HCT116 (cell line): ENCODE measurements at regions not wholly inside any gene's neighbourhood (a gene's known extent, or its start where the extent isn't known, plus 50 kb on each side); places are given as distances from the start of the nearest gene placed in this dataset.

Experiments
- ATAC-seq: fragments of 200-7000 bp; cut with Tn5 transposase; 2 replicates; pipeline ENCODE4 v1.9.1; 2020; ENCODE audit warnings: mild to moderate bottlenecking, moderate library complexity
- BruUV-seq: library from RNA; stranded (reverse); fragments of 400-500 nt; replicated peaks from 2 replicates; lab custom pipeline; 2021; lab: Mats Ljungman, UMichigan
- CTCF ChIA-PET: fragments of 300-600 bp; sonication (Branson Sonifier 250); formaldehyde crosslinking; loops from one replicate; lab custom pipeline; 2021; ENCODE audit warnings: antibody characterized with exemption; lab: Charles Lee
- POLR2A ChIA-PET: fragments of 300-600, 350-600 bp; sonication (Branson Sonifier 250); formaldehyde crosslinking; loops from one replicate; lab custom pipeline; 2021; ENCODE audit warnings: antibody characterized with exemption; lab: Charles Lee
- RAD21 ChIA-PET, 2 experiments: fragments of 300-600 bp; sonication (Branson Sonifier 250); formaldehyde crosslinking; loops; one replicate each; lab custom pipeline; 2023; ENCODE audit warnings: low total read pairs in 2 of 2; ENCODE audit not compliant: uncharacterized antibody in 2 of 2, unreplicated experiment in 2 of 2, low non-redundant PET in 1 of 2; lab: Charles Lee
- DNase-seq: peaks from one replicate; pipeline ENCODE4 v3.0.0-alpha.2; 2010; ENCODE audit warnings: low read depth, low spot score
- H2AFZ ChIP-seq: fragments of 200-600 bp; shearing (Covaris generic), sonication (generic); 2 replicates; pipeline ENCODE4 v1.6.1; 2017; ENCODE audit warnings: low read depth, mixed run types, mixed read lengths, antibody characterized with exemption, low read length; ENCODE audit not compliant: poor library complexity, severe bottlenecking
- H3K27ac ChIP-seq: 2 replicates; pipeline ENCODE4 v1.5.1; 2012; ENCODE audit warnings: low read depth, low read length
- H3K27me3 ChIP-seq: fragments of 200-600 bp; sonication (generic); 2 replicates; pipeline ENCODE4 v1.6.1; 2016; ENCODE audit warnings: mixed run types, low read length, mixed read lengths; ENCODE audit not compliant: insufficient read depth
- H3K36me3 ChIP-seq, 2 experiments: fragments of 200-500 bp in 1 of 2; fragments of 200-600 bp in 1 of 2; sonication (Bioruptor generic) in 1 of 2; sonication (generic) in 1 of 2; 2 replicates each; pipeline versions ENCODE4 v1.5.1 to v1.6.1; 2014 to 2016; ENCODE audit warnings: low read length in 2 of 2, inconsistent platforms in 1 of 2, mixed read lengths in 1 of 2, mixed run types in 1 of 2; ENCODE audit not compliant: insufficient read depth in 2 of 2, control insufficient read depth in 1 of 2
- H3K4me1 ChIP-seq, 2 experiments: fragments of 200-600 bp in 1 of 2; sonication (generic) in 1 of 2; 2 replicates each; pipeline versions ENCODE4 v1.5.1 to v1.6.1; 2012 to 2017; ENCODE audit warnings: low read length in 2 of 2, inconsistent platforms in 1 of 2, mild to moderate bottlenecking in 1 of 2, mixed read lengths in 1 of 2, mixed run types in 1 of 2, moderate library complexity in 1 of 2; ENCODE audit not compliant: insufficient read depth in 2 of 2, control insufficient read depth in 1 of 2
- H3K4me2 ChIP-seq: fragments of 200-600 bp; sonication (generic); 2 replicates; pipeline ENCODE4 v1.6.1; 2017; ENCODE audit warnings: mixed run types, low read length, mixed read lengths
- H3K4me3 ChIP-seq, 2 experiments: fragments of 200-600 bp in 1 of 2; sonication (generic) in 1 of 2; replicated peaks in 1 of 2; 2 replicates each; pipeline ENCODE4 v1.5.1; 2011 to 2016; ENCODE audit warnings: low read length in 2 of 2, control low read depth in 1 of 2, low read depth in 1 of 2, mild to moderate bottlenecking in 1 of 2, mixed read lengths in 1 of 2, mixed run types in 1 of 2
- H3K79me2 ChIP-seq: fragments of 200-600 bp; sonication (generic); 2 replicates; pipeline ENCODE4 v1.6.1; 2017; ENCODE audit warnings: mild to moderate bottlenecking, mixed run types, low read length, moderate library complexity, mixed read lengths; ENCODE audit not compliant: insufficient read depth
- H3K9ac ChIP-seq: fragments of 200-600 bp; sonication (generic); 2 replicates; pipeline ENCODE4 v1.6.1; 2016; ENCODE audit warnings: low read length, mixed read lengths
- H3K9me2 ChIP-seq: fragments of 200-600 bp; sonication (generic), shearing (Covaris generic); 2 replicates; pipeline ENCODE4 v1.6.1; 2017; ENCODE audit warnings: mixed run types, mild to moderate bottlenecking, moderate library complexity; ENCODE audit not compliant: insufficient read depth
- H3K9me3 ChIP-seq, 2 experiments: fragments of 200-500 bp in 1 of 2; fragments of 200-600 bp in 1 of 2; sonication (Bioruptor generic) in 1 of 2; sonication (generic) in 1 of 2; 2 replicates each; pipeline ENCODE4 v1.6.1; 2014 to 2017; ENCODE audit warnings: low read length in 2 of 2, mixed read lengths in 2 of 2, inconsistent platforms in 1 of 2, low read depth in 1 of 2, mild to moderate bottlenecking in 1 of 2, mixed run types in 1 of 2, moderate library complexity in 1 of 2; ENCODE audit not compliant: control insufficient read depth in 1 of 2, insufficient read depth in 1 of 2
- H4K20me1 ChIP-seq: fragments of 200-600 bp; sonication (generic), shearing (Covaris generic); 2 replicates; pipeline ENCODE4 v1.6.1; 2017; ENCODE audit warnings: mixed run types, mild to moderate bottlenecking, moderate library complexity; ENCODE audit not compliant: insufficient read depth
- ATF3 ChIP-seq: IDR thresholded peaks from 2 replicates; pipeline ENCODE4 v1.6.1; 2012
- CEBPB ChIP-seq: IDR thresholded peaks from 2 replicates; pipeline ENCODE4 v1.6.1; 2012; ENCODE audit warnings: low read depth
- EGR1 ChIP-seq: IDR thresholded peaks from 2 replicates; pipeline ENCODE4 v1.6.1; 2012; ENCODE audit warnings: low read depth
- EZH2phosphoT487 ChIP-seq: fragments of 200-600 bp; IDR thresholded peaks from 2 replicates; pipeline ENCODE4 v1.6.1; 2018; ENCODE audit warnings: antibody characterized with exemption, borderline replicate concordance
- JUND ChIP-seq: IDR thresholded peaks from 2 replicates; pipeline ENCODE4 v1.6.1; 2012
- POLR2AphosphoS5 ChIP-seq: IDR thresholded peaks from 2 replicates; pipeline ENCODE4 v1.6.1; 2011; ENCODE audit warnings: mild to moderate bottlenecking, low read depth, low read length, moderate library complexity
- RAD21 ChIP-seq: IDR thresholded peaks from 2 replicates; pipeline ENCODE4 v1.6.1; 2012; ENCODE audit warnings: low read depth, mild to moderate bottlenecking
- SIN3A ChIP-seq: IDR thresholded peaks from 2 replicates; pipeline ENCODE4 v1.6.1; 2012; ENCODE audit warnings: low read depth
- SP1 ChIP-seq: IDR thresholded peaks from 2 replicates; pipeline ENCODE4 v1.6.1; 2012; ENCODE audit warnings: low read depth
- SRF ChIP-seq: IDR thresholded peaks from 2 replicates; pipeline ENCODE4 v1.6.1; 2012; ENCODE audit warnings: low read depth
- YY1 ChIP-seq: IDR thresholded peaks from 2 replicates; pipeline ENCODE4 v1.6.1; 2011; ENCODE audit warnings: low read length, low read depth, moderate library complexity, mild to moderate bottlenecking; ENCODE audit not compliant: insufficient replicate concordance; ENCODE audit errors: extremely low read depth
- ZBTB33 ChIP-seq: IDR thresholded peaks from 2 replicates; pipeline ENCODE4 v1.6.1; 2011; ENCODE audit warnings: mild to moderate bottlenecking, low read length, moderate library complexity; ENCODE audit not compliant: insufficient replicate concordance; ENCODE audit errors: extremely low read depth
- ZFX ChIP-seq: fragments of 450-650 bp; IDR thresholded peaks from 2 replicates; pipeline ENCODE4 v1.6.1; 2017
- ZNF274 ChIP-seq: fragments of 200-500 bp; sonication (Bioruptor generic); IDR thresholded peaks from 2 replicates; pipeline ENCODE4 v1.6.1; 2014; ENCODE audit warnings: mild to moderate bottlenecking, low read depth, low read length, inconsistent platforms
- intact Hi-C: fragments of 100-400 bp; cut with micrococcal nuclease; formaldehyde crosslinking; loops from 2 replicates; pipeline ENCODE4 v1.10.0; 2022

DNA sequence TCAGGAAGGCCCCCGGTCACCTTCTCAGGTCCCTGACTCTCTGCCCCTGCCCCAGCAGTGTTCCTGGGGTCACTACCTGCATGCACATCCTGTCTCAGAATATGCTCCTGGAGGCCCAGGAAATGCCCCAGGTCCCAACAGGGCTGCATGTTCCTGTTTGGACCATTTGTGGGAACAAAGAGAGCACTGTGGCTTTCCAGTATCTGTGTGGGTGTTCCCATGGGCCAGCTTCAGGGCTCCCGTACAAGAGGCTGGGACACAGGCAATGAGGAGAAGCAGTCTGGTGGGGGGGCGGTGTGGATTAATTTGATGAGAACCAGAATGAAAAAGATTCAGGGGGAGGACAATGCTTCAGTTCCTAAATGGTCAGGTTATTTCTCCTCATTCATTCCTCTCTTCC lies 61.5 kb upstream of the GGTLC1 start:
- RAD21 ChIA-PET: no interaction called here

More for the DNA sequence above, 61.5 kb upstream of the GGTLC1 start:
- ATAC-seq: no peak
- Histone ChIP-seq H3K9me2 (no peaks in the 10 kb centered on the region), H3K79me2 (no peaks in the 10 kb centered on the region), H3K27ac (no peak overlapping the region), H3K4me2 (no peak overlapping the region), H4K20me1 (no peaks in the 10 kb centered on the region), H2AFZ (no peak overlapping the region), H3K36me3 (no peaks in the 10 kb centered on the region), H3K4me1 (no peaks in the 10 kb centered on the region), H3K9me3 (no peaks in the 10 kb centered on the region), H3K9ac (no peak overlapping the region), H3K4me3 (no peak overlapping the region), H3K27me3 (no peaks in the 10 kb centered on the region)
- ChIA-PET POLR2A (no interaction called here), CTCF (no interaction called here)
- no peak for DNase-seq
- intact Hi-C loops: no loop called here
- TF ChIP-seq EGR1: no peak
- TF ChIP-seq ZNF274: no peak
- TF ChIP-seq ZBTB33: no peak
- no peak for TF ChIP-seq RAD21
- no peak for TF ChIP-seq EZH2phosphoT487
- TF ChIP-seq SP1: no peak
- TF ChIP-seq SRF: no peak
- TF ChIP-seq ZFX: no peak
- TF ChIP-seq POLR2AphosphoS5: no peak
- TF ChIP-seq JUND: no peak
- TF ChIP-seq SIN3A: no peak
- no peak for TF ChIP-seq YY1
- no peak for TF ChIP-seq CEBPB
- no peak for TF ChIP-seq ATF3
- BruUV-seq: no TSS peak
